ENCODE measurements at regions not wholly inside any gene's neighbourhood (a gene's known extent, or its start where the extent isn't known, plus 50 kb on each side); places are given as distances from the start of the nearest gene placed in this dataset.
A peak's percentile ranks its signal among the peaks of the same experiment; 100 is the strongest.
"Not testable (repeated sequence)": the region's sequence is repeated elsewhere in the genome, so short reads cannot be mapped to it uniquely, and the experiment has no call there.

DNA sequence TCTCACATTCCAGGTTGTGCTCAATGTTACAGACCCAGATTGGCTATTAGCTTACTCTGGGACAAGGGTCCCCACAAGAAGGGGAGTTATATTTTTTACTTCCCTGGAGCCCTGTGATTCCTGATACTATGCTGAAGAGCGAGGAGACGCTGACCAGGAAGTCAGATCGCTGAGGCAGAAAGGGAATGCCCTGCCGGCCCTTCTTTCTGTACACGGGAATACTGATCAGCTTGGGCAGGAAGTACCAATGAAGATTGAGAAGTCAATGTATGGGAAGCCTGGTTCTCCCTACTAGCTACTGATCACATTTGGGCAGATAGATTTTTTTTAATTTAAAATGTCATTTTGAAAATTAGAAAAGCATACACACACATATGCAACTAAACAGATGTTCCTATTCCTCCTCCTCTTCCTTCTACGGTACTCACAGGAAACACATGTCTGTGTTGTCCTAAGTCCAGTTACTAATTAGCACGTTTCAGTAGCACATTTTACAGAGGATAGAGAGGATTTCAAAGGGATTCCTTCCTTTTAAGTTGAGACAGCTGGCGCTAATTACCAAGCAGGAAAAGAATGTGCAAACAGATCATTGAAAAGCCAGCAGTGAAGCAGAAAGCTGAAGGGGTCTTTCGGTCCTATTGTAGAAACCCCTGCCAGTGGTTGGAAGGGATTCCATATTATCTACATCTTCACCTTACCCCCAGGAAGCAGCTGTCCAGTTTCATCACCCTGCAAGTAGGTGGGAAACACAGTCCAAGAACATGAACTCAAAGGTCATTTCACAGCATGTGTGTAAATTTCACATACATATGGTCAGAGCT lies 292.4 kb downstream of the DUSP6 start:
- no peaks in the 10 kb centered on the region for H3K27me3 ChIP-seq (replicated peaks; ENCODE audit: control insufficient read depth, insufficient read depth, low read length)
- no peaks in the 10 kb centered on the region for H3K9me3 ChIP-seq
- ChIA-PET POLR2A (interaction anchor here (1.5 kb wide), 1 partner anchor 292 kb away, joined by 6 read pairs; the partner anchor contains the start of gene DUSP6), CTCF (no interaction called here)
- no peaks in the 10 kb centered on the region for H3K36me3 ChIP-seq (ENCODE audit: control insufficient read depth, insufficient read depth, low read length)
- no peaks in the 10 kb centered on the region for H3K27me3 Mint-ChIP-seq (ENCODE audit: insufficient read depth, unreplicated experiment)
- H3K4me1 Mint-ChIP-seq (ENCODE audit: low read depth, unreplicated experiment): peaks cover 29% of the 10 kb centered on the region
- H3K4me1 ChIP-seq: peaks cover 30% of the 10 kb centered on the region
- BruUV-seq (replicated peaks): no TSS peak
- H3K9me3 Mint-ChIP-seq (ENCODE audit: unreplicated experiment): no peaks in the 10 kb centered on the region
- intact Hi-C loops (cut with micrococcal nuclease; ENCODE audit: unreplicated experiment): loop anchor here (2.0 to 10.0 kb wide), 3 partner anchors 27 to 293 kb away; partner anchors contain the start of gene DUSP6
- H3K4me3 Mint-ChIP-seq (ENCODE audit: unreplicated experiment): no peak overlapping the region
- no peak overlapping the region for H3K4me3 ChIP-seq (ENCODE audit: low read depth, low read length)
- peak overlapping the region; percentile 37 for H3K27ac Mint-ChIP-seq (ENCODE audit: unreplicated experiment)
- TF ChIP-seq, protein P1, sequence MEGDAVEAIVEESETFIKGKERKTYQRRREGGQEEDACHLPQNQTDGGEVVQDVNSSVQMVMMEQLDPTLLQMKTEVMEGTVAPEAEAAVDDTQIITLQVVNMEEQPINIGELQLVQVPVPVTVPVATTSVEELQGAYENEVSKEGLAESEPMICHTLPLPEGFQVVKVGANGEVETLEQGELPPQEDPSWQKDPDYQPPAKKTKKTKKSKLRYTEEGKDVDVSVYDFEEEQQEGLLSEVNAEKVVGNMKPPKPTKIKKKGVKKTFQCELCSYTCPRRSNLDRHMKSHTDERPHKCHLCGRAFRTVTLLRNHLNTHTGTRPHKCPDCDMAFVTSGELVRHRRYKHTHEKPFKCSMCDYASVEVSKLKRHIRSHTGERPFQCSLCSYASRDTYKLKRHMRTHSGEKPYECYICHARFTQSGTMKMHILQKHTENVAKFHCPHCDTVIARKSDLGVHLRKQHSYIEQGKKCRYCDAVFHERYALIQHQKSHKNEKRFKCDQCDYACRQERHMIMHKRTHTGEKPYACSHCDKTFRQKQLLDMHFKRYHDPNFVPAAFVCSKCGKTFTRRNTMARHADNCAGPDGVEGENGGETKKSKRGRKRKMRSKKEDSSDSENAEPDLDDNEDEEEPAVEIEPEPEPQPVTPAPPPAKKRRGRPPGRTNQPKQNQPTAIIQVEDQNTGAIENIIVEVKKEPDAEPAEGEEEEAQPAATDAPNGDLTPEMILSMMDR (IDR thresholded peaks at IDR 0.05; ENCODE audit: insufficient read depth in 1 of 2, low read depth in 1 of 2, low read length in 1 of 2, severe bottlenecking in 1 of 2, unreplicated experiment in 1 of 2): no peak
- no peaks in the 10 kb centered on the region for H3K36me3 Mint-ChIP-seq (ENCODE audit: insufficient read depth, unreplicated experiment)
- DNase-seq: peak in 1 of 2 experiments; percentile 6

GRCh38 chr12:89059056-89059455 lies 293.2 kb downstream of the DUSP6 start:
- Mint-ChIP-seq H3K27ac (ENCODE audit: unreplicated experiment) (peak overlapping the region; percentile 37), H3K4me1 (ENCODE audit: low read depth, unreplicated experiment) (peaks cover 29% of the 10 kb centered on the region), H3K9me3 (ENCODE audit: unreplicated experiment) (no peaks in the 10 kb centered on the region), H3K36me3 (ENCODE audit: insufficient read depth, unreplicated experiment) (no peaks in the 10 kb centered on the region), H3K4me3 (ENCODE audit: unreplicated experiment) (no peak overlapping the region), H3K27me3 (ENCODE audit: insufficient read depth, unreplicated experiment) (no peaks in the 10 kb centered on the region)
- H3K36me3 ChIP-seq (ENCODE audit: control insufficient read depth, insufficient read depth, low read length): no peaks in the 10 kb centered on the region
- peaks cover 30% of the 10 kb centered on the region for H3K4me1 ChIP-seq
- no peak overlapping the region for H3K4me3 ChIP-seq (ENCODE audit: low read depth, low read length)
- ChIA-PET POLR2A (interaction anchor here (1.5 kb wide), 1 partner anchor 293 kb away, joined by 6 read pairs; the partner anchor contains the start of gene DUSP6), CTCF (no interaction called here)
- DNase-seq: no peak
- intact Hi-C loops (cut with micrococcal nuclease; ENCODE audit: unreplicated experiment): loop anchor here (2.0 to 10.0 kb wide), 2 partner anchors 206 to 294 kb away; partner anchors contain the start of gene DUSP6
- peaks cover 3% of the 10 kb centered on the region; the same call in 1 of the 2 replicates for H3K9me3 ChIP-seq
- no TSS peak for BruUV-seq (replicated peaks)
- TF ChIP-seq, protein P1 (IDR thresholded peaks at IDR 0.05; ENCODE audit: insufficient read depth in 1 of 2, low read depth in 1 of 2, low read length in 1 of 2, severe bottlenecking in 1 of 2, unreplicated experiment in 1 of 2): no peak
- H3K27me3 ChIP-seq (replicated peaks; ENCODE audit: control insufficient read depth, insufficient read depth, low read length): no peaks in the 10 kb centered on the region

GRCh38 chr12:89058402-89058801 lies 293.9 kb downstream of the DUSP6 start:
- intact Hi-C loops (cut with micrococcal nuclease; ENCODE audit: unreplicated experiment): loop anchor here (2.0 to 10.0 kb wide), 2 partner anchors 206 to 294 kb away; partner anchors contain the start of gene DUSP6

DNA sequence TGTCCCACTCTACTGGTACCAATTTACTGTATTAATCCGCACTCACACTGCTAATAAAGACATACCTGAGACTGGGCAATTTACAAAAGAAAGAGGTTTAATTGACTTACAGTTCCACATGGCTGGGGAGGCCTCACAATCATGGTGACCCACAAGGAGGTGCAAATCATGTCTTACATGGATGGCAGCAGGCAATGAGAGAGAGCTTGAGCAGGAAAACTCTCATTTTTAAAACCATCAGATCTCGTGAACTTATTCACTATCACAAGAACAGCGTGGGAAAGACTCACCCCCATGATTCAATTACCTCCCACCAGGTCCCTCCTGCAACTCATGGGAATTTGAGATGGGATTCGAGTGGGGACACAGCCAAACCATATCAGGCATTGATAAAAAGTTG lies 298.5 kb downstream of the DUSP6 start:
- peaks cover 12% of the 10 kb centered on the region for H3K4me1 ChIP-seq
- H3K27me3 ChIP-seq (replicated peaks; ENCODE audit: control insufficient read depth, insufficient read depth, low read length); DNase-seq; H3K36me3 Mint-ChIP-seq (ENCODE audit: insufficient read depth, unreplicated experiment); H3K27ac Mint-ChIP-seq (ENCODE audit: unreplicated experiment); H3K9me3 Mint-ChIP-seq (ENCODE audit: unreplicated experiment); H3K4me3 ChIP-seq (ENCODE audit: low read depth, low read length); POLR2A ChIA-PET; H3K27me3 Mint-ChIP-seq (ENCODE audit: insufficient read depth, unreplicated experiment); CTCF ChIA-PET; H3K4me3 Mint-ChIP-seq (ENCODE audit: unreplicated experiment); H3K36me3 ChIP-seq (ENCODE audit: control insufficient read depth, insufficient read depth, low read length); BruUV-seq (replicated peaks): not testable (repeated sequence)
- peaks cover 13% of the 10 kb centered on the region for H3K9me3 ChIP-seq
- intact Hi-C loops (cut with micrococcal nuclease; ENCODE audit: unreplicated experiment): loop anchor here (5.0 to 10.0 kb wide), 2 partner anchors 33 to 211 kb away; no protein-coding TSS in a partner anchor
- H3K4me1 Mint-ChIP-seq (ENCODE audit: low read depth, unreplicated experiment): peaks cover 14% of the 10 kb centered on the region

More at GRCh38 chr12:89058402-89058801, 293.9 kb downstream of the DUSP6 start:
- no TSS peak for BruUV-seq (replicated peaks)
- POLR2A ChIA-PET: no interaction called here
- CTCF ChIA-PET: no interaction called here
- TF ChIP-seq, protein P1 (IDR thresholded peaks at IDR 0.05; ENCODE audit: insufficient read depth in 1 of 2, low read depth in 1 of 2, low read length in 1 of 2, severe bottlenecking in 1 of 2, unreplicated experiment in 1 of 2): no peak
- peaks cover 4% of the 10 kb centered on the region for H3K9me3 ChIP-seq
- no peaks in the 10 kb centered on the region for H3K27me3 Mint-ChIP-seq (ENCODE audit: insufficient read depth, unreplicated experiment)
- no peaks in the 10 kb centered on the region for H3K36me3 ChIP-seq (ENCODE audit: control insufficient read depth, insufficient read depth, low read length)
- no peaks in the 10 kb centered on the region for H3K27me3 ChIP-seq (replicated peaks; ENCODE audit: control insufficient read depth, insufficient read depth, low read length)
- peak in 1 of 2 experiments; percentile 11 for DNase-seq
- peaks cover 29% of the 10 kb centered on the region for H3K4me1 Mint-ChIP-seq (ENCODE audit: low read depth, unreplicated experiment)
- H3K36me3 Mint-ChIP-seq (ENCODE audit: insufficient read depth, unreplicated experiment): no peaks in the 10 kb centered on the region
- H3K4me3 Mint-ChIP-seq (ENCODE audit: unreplicated experiment): peak overlapping the region; percentile 8
- H3K4me1 ChIP-seq: peaks cover 30% of the 10 kb centered on the region
- peak overlapping the region; percentile 37 for H3K27ac Mint-ChIP-seq (ENCODE audit: unreplicated experiment)
- no peak overlapping the region for H3K4me3 ChIP-seq (ENCODE audit: low read depth, low read length)
- H3K9me3 Mint-ChIP-seq (ENCODE audit: unreplicated experiment): no peaks in the 10 kb centered on the region

Measured in Caco-2 (cell line).